ENCODE measurements at regions not wholly inside any gene's neighbourhood (a gene's known extent, or its start where the extent isn't known, plus 50 kb on each side); places are given as distances from the start of the nearest gene placed in this dataset.

DNA sequence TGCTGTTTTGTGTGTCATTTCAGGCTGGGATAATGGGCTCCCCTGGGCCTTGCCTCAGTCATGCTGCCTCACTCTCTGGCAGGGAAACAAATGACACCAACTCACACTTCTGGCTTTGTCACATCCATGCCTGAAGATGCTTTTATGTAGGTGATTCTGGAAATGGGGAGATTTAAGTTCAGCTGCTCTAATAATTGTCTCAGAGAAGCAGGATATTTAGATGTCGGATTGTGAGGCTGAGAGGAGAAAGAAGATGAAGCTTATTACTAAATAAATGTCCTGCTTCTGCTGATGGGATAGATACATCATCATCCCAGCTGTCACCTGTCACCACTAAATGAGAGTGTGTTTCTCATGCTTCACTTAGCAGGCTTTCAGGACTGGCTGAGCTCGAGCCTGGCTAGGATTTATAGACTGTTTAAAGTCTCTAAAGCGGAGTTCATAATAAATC is 480.2 kb upstream of the SPTLC3 start:
- TF ChIP-seq, protein P1, sequence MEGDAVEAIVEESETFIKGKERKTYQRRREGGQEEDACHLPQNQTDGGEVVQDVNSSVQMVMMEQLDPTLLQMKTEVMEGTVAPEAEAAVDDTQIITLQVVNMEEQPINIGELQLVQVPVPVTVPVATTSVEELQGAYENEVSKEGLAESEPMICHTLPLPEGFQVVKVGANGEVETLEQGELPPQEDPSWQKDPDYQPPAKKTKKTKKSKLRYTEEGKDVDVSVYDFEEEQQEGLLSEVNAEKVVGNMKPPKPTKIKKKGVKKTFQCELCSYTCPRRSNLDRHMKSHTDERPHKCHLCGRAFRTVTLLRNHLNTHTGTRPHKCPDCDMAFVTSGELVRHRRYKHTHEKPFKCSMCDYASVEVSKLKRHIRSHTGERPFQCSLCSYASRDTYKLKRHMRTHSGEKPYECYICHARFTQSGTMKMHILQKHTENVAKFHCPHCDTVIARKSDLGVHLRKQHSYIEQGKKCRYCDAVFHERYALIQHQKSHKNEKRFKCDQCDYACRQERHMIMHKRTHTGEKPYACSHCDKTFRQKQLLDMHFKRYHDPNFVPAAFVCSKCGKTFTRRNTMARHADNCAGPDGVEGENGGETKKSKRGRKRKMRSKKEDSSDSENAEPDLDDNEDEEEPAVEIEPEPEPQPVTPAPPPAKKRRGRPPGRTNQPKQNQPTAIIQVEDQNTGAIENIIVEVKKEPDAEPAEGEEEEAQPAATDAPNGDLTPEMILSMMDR (IDR thresholded peaks at IDR 0.05; ENCODE audit: borderline replicate concordance, extremely low read depth, low read length, poor library complexity, severe bottlenecking) = no peak
- no peak for TF ChIP-seq EZH2 (IDR thresholded peaks at IDR 0.05; ENCODE audit: borderline replicate concordance, low read depth, low read length, severe bottlenecking)
